ENCODE measurements at regions not wholly inside any gene's neighbourhood (a gene's known extent, or its start where the extent isn't known, plus 50 kb on each side); places are given as distances from the start of the nearest gene placed in this dataset.

GRCh38 chr1:4488018-4488417 lies 166.4 kb upstream of the AJAP1 start:
- dilution Hi-C loops (cut with MboI; ENCODE audit: extremely low pct_ligation_motif_present, low sequenced_read_pairs): no loop called here
- no peaks in the 10 kb centered on the region for H3K27me3 ChIP-seq (ENCODE audit: control insufficient read depth in 2 of 2, insufficient read depth in 2 of 2, low read length in 2 of 2)

More at GRCh38 chr1:4488018-4488417, 166.4 kb upstream of the AJAP1 start:
- DNase-seq (ENCODE audit: low read depth, low spot score): no peak
- H3K4me2 ChIP-seq (ENCODE audit: insufficient read depth, low read length): no peak overlapping the region
- no peak overlapping the region for H3K4me3 ChIP-seq (replicated peaks in 1 of 3; ENCODE audit: insufficient read depth in 1 of 3, low read depth in 1 of 3, low read length in 3 of 3)
- no TSS peak for BruUV-seq (replicated peaks)
- no peaks in the 10 kb centered on the region for H4K20me1 ChIP-seq (replicated peaks; ENCODE audit: control insufficient read depth, extremely low read depth, insufficient read depth, low read length)
- ChIA-PET CTCF (no interaction called here), POLR2A (no interaction called here)
- no peaks in the 10 kb centered on the region for H3K9me1 ChIP-seq (replicated peaks; ENCODE audit: control insufficient read depth, extremely low read depth, insufficient read depth, low read length)
- H3K79me2 ChIP-seq (ENCODE audit: control insufficient read depth, insufficient read depth, low read length): no peaks in the 10 kb centered on the region
- H3K9ac ChIP-seq (replicated peaks; ENCODE audit: extremely low read depth, insufficient read depth, low read length): no peak overlapping the region
- peaks cover 3% of the 10 kb centered on the region for H3K9me3 ChIP-seq (replicated peaks; ENCODE audit: control insufficient read depth, insufficient read depth, low read length)
- H3K4me1 ChIP-seq (ENCODE audit: control insufficient read depth, extremely low read depth, insufficient read depth, low read length): no peaks in the 10 kb centered on the region
- TF ChIP-seq EZH2 (IDR thresholded peaks at IDR 0.05; ENCODE audit: borderline replicate concordance, low read depth, low read length, severe bottlenecking) (no peak), CTCF (IDR thresholded peaks at IDR 0.05; ENCODE audit: extremely low read depth in 1 of 2, insufficient read depth in 1 of 2, low read depth in 1 of 2, low read length in 2 of 2) (no peak), JUN (IDR thresholded peaks at IDR 0.05; ENCODE audit: borderline replicate concordance, insufficient read depth, insufficient read length, low read depth) (no peak), MAX (IDR thresholded peaks at IDR 0.05; ENCODE audit: insufficient read depth, insufficient read length) (no peak), POLR2A (IDR thresholded peaks at IDR 0.05; ENCODE audit: low read depth, low read length) (no peak), FOS (IDR thresholded peaks at IDR 0.05; ENCODE audit: borderline replicate concordance, insufficient read depth, low read length) (no peak), POLR2AphosphoS5 (IDR thresholded peaks at IDR 0.05; ENCODE audit: insufficient read depth, low read depth, low read length) (no peak), GATA2 (IDR thresholded peaks at IDR 0.05; ENCODE audit: insufficient read depth, insufficient read length, low read depth, low read length) (no peak), MYC (IDR thresholded peaks at IDR 0.05; ENCODE audit: low read depth, low read length) (no peak)
- FAIRE-seq: no peak
- no peak overlapping the region for H3K27ac ChIP-seq (ENCODE audit: insufficient read depth, low read depth, low read length)
- no peak overlapping the region for H2AFZ ChIP-seq (ENCODE audit: low read depth, low read length)
- intact Hi-C loops (cut with micrococcal nuclease): no loop called here
- no peaks in the 10 kb centered on the region for H3K36me3 ChIP-seq (ENCODE audit: control insufficient read depth in 2 of 2, extremely low read depth in 1 of 2, insufficient read depth in 2 of 2, low read length in 2 of 2)
